Cardiac septum (tissue), 1 donor: ENCODE measurements at regions not wholly inside any gene's neighbourhood (a gene's known extent, or its start where the extent isn't known, plus 50 kb on each side); places are given as distances from the start of the nearest gene placed in this dataset.

Experiments
- DNase-seq: peaks from one replicate; pipeline ENCODE4 v3.0.0-alpha.2; 2020; ENCODE audit warnings: low spot score
- intact Hi-C: fragments of 100-400 bp; cut with DNase I; formaldehyde crosslinking; loops from one replicate; pipeline ENCODE4 v1.14.0; 2022
- donor health status: DM: no; HTN: no; CAD: no.

DNA sequence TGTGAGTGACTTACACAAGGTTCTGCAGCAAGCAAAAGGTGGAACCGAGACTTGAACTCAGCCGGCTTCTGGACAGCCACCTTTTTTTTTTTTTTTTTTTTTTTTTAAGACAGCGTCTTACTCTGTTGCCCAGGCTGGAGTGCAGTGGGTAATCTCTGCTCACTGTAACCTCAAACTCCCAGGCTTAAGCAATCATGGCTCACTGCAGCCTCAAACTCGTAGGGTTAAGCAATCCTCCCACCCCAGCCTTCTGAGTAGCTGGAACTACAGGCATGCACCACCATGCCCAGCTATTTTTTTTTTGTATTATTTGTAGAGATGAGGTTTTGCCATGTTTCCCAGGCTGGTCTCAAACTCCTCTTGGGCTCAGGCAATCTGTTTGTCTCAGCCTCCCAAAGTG is 55.2 kb upstream of the GOT2 start:
- intact Hi-C loops = no loop called here

More for the DNA sequence above, 55.2 kb upstream of the GOT2 start:
- no peak for DNase-seq
